ENCODE measurements at regions not wholly inside any gene's neighbourhood (a gene's known extent, or its start where the extent isn't known, plus 50 kb on each side); places are given as distances from the start of the nearest gene placed in this dataset.

- in situ Hi-C loops (cut with MboI; ENCODE audit: low pct_unique_long_range_greater_than_20kb, low sequenced_read_pairs): no loop called here
- no peak for DNase-seq
Measured at GRCh38 chr7:52146871-52147634, 830.4 kb upstream of the COBL start.

- no peak for DNase-seq
- in situ Hi-C loops (cut with MboI; ENCODE audit: low pct_unique_long_range_greater_than_20kb, low sequenced_read_pairs): no loop called here
Measured at GRCh38 chr7:52143219-52143618, 826.6 kb upstream of the COBL start.

DNA sequence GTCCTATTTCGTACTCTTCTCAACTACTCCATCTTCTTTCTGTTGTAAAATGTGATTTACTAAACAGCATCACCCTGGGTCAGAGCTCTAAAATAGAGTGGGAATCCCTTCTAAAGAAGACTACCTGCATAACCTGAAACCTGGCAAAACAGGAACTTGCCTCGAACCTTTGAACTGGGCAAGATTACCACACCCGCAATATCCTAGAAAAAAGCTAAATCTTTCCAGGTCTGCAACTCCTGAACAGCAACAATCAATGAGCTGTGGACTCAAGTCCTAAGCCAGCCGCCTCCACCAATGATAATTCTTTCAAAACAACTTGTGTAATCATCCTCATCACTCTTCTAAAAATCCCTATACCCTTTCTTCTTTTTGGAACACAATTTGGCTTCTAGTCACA is 824.2 kb upstream of the COBL start:
- in situ Hi-C loops (cut with MboI; ENCODE audit: low pct_unique_long_range_greater_than_20kb, low sequenced_read_pairs): no loop called here
- DNase-seq: no peak

GRCh38 chr7:52135403-52135802 is 818.8 kb upstream of the COBL start:
- in situ Hi-C loops (cut with MboI; ENCODE audit: low pct_unique_long_range_greater_than_20kb, low sequenced_read_pairs): no loop called here
- DNase-seq: no peak

DNA sequence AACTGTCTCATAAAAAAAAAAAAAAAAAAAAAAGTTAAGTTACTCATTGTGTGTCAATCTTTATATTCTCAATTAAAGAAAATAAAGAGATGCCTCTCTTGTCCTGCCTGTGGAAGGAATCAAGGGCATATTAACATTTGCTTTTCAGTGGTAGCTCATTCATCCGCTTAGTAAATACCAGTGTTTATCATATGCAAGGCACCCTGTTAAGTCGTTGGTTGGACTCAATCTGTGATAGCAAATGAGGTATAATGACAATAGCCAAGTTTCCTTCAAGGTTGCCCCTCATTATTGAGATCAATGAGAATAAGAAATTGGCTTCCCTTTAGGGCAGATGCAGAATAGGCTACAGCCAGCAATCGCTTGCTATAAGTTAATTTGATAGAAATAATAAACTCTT is 812.7 kb upstream of the COBL start:
- in situ Hi-C loops (cut with MboI; ENCODE audit: low pct_unique_long_range_greater_than_20kb, low sequenced_read_pairs): no loop called here
- no peak for DNase-seq

GRCh38 chr7:52120912-52121311 is 804.3 kb upstream of the COBL start:
- in situ Hi-C loops (cut with MboI; ENCODE audit: low pct_unique_long_range_greater_than_20kb, low sequenced_read_pairs): no loop called here
- DNase-seq: no peak

GRCh38 chr7:52119537-52119936 is 802.9 kb upstream of the COBL start:
- in situ Hi-C loops (cut with MboI; ENCODE audit: low pct_unique_long_range_greater_than_20kb, low sequenced_read_pairs): no loop called here
- no peak for DNase-seq

DNA sequence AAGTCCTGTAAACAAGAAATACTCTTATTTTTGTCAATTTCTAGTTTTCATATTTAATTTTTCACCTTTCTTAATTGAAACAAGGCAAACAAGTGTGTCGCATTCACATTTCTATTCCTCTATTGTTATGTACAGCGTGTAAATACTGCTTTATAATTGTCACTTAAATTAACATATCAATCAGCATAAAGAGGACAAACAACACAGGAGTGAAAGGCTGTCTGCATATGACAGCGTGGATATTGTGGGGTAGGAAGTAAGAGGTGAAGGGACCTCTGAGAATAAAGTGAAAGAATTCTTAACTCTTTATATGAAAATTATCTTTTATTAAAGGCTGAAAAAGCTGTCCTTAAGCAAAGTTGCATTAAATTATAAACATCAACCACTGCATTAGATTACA is 797.9 kb upstream of the COBL start:
- no peak for DNase-seq
- in situ Hi-C loops (cut with MboI; ENCODE audit: low pct_unique_long_range_greater_than_20kb, low sequenced_read_pairs): no loop called here

GRCh38 chr7:52114056-52114455 is 797.4 kb upstream of the COBL start:
- no peak for DNase-seq
- in situ Hi-C loops (cut with MboI; ENCODE audit: low pct_unique_long_range_greater_than_20kb, low sequenced_read_pairs): no loop called here

GRCh38 chr7:52107355-52107754 is 790.7 kb upstream of the COBL start:
- in situ Hi-C loops (cut with MboI; ENCODE audit: low pct_unique_long_range_greater_than_20kb, low sequenced_read_pairs): no loop called here
- no peak for DNase-seq

- no peak for DNase-seq
- in situ Hi-C loops (cut with MboI; ENCODE audit: low pct_unique_long_range_greater_than_20kb, low sequenced_read_pairs): no loop called here
Measured at GRCh38 chr7:52095861-52096260, 779.3 kb upstream of the COBL start.

- DNase-seq: no peak
- in situ Hi-C loops (cut with MboI; ENCODE audit: low pct_unique_long_range_greater_than_20kb, low sequenced_read_pairs): no loop called here
Measured at GRCh38 chr7:52091996-52092395, 775.4 kb upstream of the COBL start.

DNA sequence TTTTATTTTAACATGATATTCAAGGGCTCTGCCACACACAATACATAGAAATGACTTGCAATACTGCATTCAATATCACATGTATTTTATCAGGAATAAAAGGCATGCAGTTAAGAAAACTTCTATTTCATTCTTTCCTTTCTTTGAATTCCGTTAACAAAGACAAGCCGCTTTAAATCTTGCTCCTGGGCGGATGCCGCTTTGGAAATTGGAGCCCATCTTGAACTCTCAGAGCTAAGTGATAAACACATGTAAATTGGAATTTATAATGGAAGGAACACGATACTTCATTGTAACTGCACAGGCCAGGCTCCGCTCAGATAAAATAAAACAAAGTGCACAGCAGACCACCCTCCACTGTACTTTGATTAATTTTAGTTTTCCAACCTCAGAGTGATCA is 774.5 kb upstream of the COBL start:
- DNase-seq: no peak
- in situ Hi-C loops (cut with MboI; ENCODE audit: low pct_unique_long_range_greater_than_20kb, low sequenced_read_pairs): no loop called here

DNA sequence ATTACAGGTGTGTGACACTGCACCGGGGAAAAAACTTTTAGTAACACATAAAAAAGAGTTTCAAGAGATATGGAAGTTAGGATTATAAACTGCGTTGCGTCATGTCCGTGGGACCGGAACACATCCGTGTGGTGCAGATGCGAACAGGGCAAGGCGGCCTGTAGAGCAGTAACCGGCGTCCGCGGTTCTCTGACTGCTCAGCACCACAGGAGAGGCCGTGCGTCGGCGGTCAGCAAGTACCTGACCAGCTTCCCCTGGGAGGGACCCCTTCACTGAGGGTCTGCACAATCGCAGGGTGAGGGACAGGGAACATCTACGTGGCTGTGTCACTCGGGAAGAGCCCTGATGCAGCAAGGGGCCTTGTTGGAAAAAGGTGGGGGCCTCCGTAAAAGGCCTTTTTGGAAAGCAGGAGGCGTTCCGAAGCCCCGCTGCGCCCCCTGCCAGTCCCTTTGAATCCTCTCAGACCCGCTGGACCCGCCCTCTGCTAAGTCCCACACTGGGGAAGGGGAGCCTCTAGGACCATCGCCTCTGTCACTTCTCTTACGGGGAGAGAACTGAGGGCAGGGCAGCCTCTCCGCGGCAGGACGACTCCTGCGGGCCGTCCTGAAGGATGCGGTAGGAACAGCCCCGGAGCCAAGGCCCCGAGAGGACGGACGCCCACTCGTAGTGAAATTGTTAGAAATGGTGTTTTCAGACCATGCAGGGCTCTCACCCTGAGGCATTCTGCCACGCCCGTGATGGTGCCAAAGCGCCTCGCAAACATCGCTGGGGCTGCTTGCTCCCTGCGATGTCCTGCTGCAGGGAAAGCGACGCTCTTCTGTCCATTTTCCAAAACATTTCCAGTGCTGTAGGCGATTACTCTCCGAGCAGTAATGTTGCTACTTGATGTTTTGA is 771.6 kb upstream of the COBL start:
- in situ Hi-C loops (cut with MboI; ENCODE audit: low pct_unique_long_range_greater_than_20kb, low sequenced_read_pairs): no loop called here
- DNase-seq: no peak

DNA sequence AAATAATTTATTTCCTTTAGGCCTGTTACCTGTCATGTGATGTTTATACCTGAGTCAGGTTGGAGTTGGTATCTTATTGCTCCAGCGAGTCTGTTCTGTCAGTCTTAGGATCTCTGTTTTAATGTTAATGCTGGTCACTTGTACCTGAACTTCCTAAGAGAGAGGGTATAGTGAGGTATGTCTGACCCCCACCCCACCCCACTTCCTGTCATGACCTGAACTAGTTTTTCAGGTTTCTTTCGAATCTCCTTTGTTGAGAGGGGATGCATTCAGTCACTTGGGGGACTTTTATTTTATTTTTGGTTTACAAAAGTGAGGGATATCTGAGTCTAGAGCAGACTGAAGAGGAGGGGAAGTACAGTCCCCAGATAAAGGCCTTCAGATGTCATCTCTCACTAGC is 769.0 kb upstream of the COBL start:
- no peak for DNase-seq
- in situ Hi-C loops (cut with MboI; ENCODE audit: low pct_unique_long_range_greater_than_20kb, low sequenced_read_pairs): no loop called here

DNA sequence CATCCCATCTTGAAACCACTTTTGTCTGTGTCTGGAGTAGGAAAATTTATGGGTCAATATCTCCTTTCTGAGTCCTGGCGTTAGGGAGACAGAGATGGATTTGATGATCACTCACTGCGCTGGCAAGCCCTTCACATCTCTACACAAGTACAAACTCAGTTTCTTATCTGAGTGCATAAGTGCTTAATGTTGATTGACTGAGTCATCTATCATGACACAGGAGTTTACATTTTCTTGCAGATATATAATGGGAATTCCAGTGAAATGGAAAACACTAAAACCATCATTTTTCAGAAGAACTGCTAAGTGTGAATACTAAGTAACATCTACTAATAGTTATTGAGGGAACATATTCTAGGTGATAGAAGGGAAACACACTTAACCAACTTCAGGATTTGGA is 763.9 kb upstream of the COBL start:
- in situ Hi-C loops (cut with MboI; ENCODE audit: low pct_unique_long_range_greater_than_20kb, low sequenced_read_pairs): no loop called here
- DNase-seq: no peak

- in situ Hi-C loops (cut with MboI; ENCODE audit: low pct_unique_long_range_greater_than_20kb, low sequenced_read_pairs): no loop called here
- no peak for DNase-seq
Measured at GRCh38 chr7:52079726-52080125, 763.1 kb upstream of the COBL start.

DNA sequence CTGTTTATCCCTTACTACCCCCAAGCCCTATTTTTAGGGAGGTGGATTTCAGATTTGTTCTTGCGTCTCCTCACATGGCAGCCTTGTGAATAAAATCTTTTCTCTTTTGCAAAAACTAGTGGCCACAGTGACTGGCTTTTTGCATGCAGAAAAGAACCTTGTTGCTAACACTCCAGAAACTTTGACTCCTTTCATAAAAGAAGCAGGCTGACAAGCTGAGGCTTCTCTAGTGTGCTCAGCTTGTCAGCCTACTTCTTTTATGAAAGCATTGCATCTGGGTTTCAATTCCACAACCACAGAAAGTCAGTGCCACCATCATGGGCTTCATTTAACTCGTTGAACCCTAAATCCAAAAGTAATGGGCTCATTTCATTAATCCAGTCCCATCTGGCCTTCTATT is 761.0 kb upstream of the COBL start:
- DNase-seq: no peak
- in situ Hi-C loops (cut with MboI; ENCODE audit: low pct_unique_long_range_greater_than_20kb, low sequenced_read_pairs): no loop called here

DNA sequence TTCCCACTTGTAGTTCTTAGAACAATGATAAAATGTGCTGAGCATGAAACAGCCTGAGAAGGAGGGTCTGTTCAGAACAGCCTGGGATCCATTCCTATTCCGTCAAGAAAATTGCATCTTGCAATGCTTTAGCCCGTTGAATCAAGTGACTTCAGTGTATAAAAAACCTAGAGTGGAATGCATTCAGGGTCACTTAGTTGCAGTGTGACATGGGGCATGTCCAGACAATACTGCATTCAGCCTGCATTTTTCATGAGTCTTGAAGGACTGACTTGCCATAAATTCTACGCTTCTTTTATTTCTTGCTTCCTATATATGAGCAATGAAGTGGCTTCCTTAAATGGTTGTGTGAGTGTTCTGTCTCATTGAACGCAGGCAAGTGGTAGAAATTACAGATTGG is 758.3 kb upstream of the COBL start:
- no peak for DNase-seq
- in situ Hi-C loops (cut with MboI; ENCODE audit: low pct_unique_long_range_greater_than_20kb, low sequenced_read_pairs): no loop called here

GRCh38 chr7:52074071-52074470 is 757.5 kb upstream of the COBL start:
- in situ Hi-C loops (cut with MboI; ENCODE audit: low pct_unique_long_range_greater_than_20kb, low sequenced_read_pairs): no loop called here
- no peak for DNase-seq

DNA sequence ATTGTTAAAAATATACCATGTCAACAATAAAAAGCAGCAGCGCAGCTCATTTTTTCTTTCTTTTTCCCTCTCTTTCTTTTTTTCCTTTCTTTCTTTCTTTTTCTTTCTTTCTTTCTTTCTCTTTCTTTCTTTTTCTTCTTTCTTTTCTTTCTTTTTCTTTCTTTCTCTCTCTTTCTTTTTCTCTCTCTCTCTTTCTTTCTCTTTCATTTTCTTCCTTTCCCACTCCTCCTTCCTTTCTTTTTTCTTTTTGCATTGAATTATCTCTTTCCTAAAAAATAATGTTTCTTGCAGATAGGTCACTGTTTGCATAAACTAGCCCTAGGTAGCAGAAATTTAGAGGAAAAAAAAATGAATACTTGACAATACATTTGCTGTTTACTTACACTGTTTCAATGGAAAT is 755.1 kb upstream of the COBL start:
- no peak for DNase-seq
- in situ Hi-C loops (cut with MboI; ENCODE audit: low pct_unique_long_range_greater_than_20kb, low sequenced_read_pairs): no loop called here
